Panc1 (cell line): ENCODE measurements at regions not wholly inside any gene's neighbourhood (a gene's known extent, or its start where the extent isn't known, plus 50 kb on each side); places are given as distances from the start of the nearest gene placed in this dataset.

Experiments
- POLR2AphosphoS5 ChIP-seq: IDR thresholded peaks from 2 replicates; pipeline ENCODE4 v1.6.1; 2012; ENCODE audit warnings: mild to moderate bottlenecking, low read depth, low read length, moderate library complexity
- SIN3A ChIP-seq: IDR thresholded peaks from 2 replicates; pipeline ENCODE4 v1.6.1; 2012; ENCODE audit warnings: low read depth, mild to moderate bottlenecking, low read length, moderate library complexity, borderline replicate concordance; ENCODE audit not compliant: insufficient read depth
- TCF7L2 ChIP-seq: IDR thresholded peaks from 2 replicates; pipeline ENCODE4 v1.6.1; 2011; ENCODE audit warnings: mild to moderate bottlenecking, low read depth, low read length, inconsistent platforms
- TF ChIP-seq, protein P1 (sequence below): fragments of 450-650 bp; IDR thresholded peaks from 2 replicates; pipeline ENCODE4 v1.5.1; 2017; ENCODE audit warnings: mild to moderate bottlenecking
- TF ChIP-seq, protein P2 (sequence below), 2 experiments: IDR thresholded peaks; 2 replicates each; pipeline ENCODE4 v1.6.1; 2011 to 2012; ENCODE audit warnings: low read depth in 2 of 2, control low read depth in 1 of 2, low read length in 1 of 2, mild to moderate bottlenecking in 1 of 2, moderate library complexity in 1 of 2; ENCODE audit not compliant: insufficient read depth in 1 of 2

DNA sequence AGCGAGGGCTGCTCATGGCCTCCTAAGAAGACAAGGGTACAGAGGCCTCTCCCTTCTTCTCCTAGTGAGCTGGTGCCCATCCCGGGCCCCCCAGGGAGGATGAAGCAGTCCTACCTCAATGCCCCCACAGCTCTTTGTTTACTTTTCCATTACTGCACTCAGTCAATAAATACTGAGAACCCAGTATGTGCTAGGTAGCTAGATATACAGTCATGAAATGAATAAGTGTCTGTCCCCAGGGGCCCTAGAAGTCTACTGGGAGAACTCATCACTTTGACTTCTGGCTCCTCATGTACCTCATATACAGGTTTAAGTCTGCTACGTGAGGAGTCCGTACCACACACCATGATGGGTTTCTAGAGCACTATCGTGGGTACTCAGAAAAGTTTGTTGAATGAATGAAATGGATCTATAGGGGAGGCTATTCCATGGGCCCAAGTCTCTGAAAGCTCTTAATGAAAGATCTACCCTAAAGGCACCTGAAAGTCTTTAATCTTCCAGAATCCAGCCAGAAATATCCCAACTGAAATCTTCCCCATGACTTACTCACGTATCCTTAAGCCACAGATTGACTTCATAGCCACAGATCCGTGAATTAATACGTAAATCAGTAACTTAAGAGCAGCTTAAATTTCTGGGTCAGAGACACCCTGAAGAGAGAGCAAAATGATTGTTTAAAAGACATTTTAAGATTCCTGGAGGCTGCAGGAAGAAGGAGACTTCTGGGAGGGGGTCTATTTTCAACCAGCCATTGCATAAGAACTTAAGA, 51.6 kb upstream of the POMP start:
- TF ChIP-seq POLR2AphosphoS5 (no peak), SIN3A (no peak), TCF7L2 (no peak)
- TF ChIP-seq, protein P1, sequence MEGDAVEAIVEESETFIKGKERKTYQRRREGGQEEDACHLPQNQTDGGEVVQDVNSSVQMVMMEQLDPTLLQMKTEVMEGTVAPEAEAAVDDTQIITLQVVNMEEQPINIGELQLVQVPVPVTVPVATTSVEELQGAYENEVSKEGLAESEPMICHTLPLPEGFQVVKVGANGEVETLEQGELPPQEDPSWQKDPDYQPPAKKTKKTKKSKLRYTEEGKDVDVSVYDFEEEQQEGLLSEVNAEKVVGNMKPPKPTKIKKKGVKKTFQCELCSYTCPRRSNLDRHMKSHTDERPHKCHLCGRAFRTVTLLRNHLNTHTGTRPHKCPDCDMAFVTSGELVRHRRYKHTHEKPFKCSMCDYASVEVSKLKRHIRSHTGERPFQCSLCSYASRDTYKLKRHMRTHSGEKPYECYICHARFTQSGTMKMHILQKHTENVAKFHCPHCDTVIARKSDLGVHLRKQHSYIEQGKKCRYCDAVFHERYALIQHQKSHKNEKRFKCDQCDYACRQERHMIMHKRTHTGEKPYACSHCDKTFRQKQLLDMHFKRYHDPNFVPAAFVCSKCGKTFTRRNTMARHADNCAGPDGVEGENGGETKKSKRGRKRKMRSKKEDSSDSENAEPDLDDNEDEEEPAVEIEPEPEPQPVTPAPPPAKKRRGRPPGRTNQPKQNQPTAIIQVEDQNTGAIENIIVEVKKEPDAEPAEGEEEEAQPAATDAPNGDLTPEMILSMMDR: no peak
- TF ChIP-seq, protein P2, sequence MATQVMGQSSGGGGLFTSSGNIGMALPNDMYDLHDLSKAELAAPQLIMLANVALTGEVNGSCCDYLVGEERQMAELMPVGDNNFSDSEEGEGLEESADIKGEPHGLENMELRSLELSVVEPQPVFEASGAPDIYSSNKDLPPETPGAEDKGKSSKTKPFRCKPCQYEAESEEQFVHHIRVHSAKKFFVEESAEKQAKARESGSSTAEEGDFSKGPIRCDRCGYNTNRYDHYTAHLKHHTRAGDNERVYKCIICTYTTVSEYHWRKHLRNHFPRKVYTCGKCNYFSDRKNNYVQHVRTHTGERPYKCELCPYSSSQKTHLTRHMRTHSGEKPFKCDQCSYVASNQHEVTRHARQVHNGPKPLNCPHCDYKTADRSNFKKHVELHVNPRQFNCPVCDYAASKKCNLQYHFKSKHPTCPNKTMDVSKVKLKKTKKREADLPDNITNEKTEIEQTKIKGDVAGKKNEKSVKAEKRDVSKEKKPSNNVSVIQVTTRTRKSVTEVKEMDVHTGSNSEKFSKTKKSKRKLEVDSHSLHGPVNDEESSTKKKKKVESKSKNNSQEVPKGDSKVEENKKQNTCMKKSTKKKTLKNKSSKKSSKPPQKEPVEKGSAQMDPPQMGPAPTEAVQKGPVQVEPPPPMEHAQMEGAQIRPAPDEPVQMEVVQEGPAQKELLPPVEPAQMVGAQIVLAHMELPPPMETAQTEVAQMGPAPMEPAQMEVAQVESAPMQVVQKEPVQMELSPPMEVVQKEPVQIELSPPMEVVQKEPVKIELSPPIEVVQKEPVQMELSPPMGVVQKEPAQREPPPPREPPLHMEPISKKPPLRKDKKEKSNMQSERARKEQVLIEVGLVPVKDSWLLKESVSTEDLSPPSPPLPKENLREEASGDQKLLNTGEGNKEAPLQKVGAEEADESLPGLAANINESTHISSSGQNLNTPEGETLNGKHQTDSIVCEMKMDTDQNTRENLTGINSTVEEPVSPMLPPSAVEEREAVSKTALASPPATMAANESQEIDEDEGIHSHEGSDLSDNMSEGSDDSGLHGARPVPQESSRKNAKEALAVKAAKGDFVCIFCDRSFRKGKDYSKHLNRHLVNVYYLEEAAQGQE (IDR thresholded peaks at IDR 0.05; ENCODE audit: insufficient read depth in 1 of 2, low read depth in 2 of 2, low read length in 1 of 2): no peak
